PC-9 (cell line): ENCODE measurements at regions not wholly inside any gene's neighbourhood (a gene's known extent, or its start where the extent isn't known, plus 50 kb on each side); places are given as distances from the start of the nearest gene placed in this dataset.
A peak's percentile ranks its signal among the peaks of the same experiment; 100 is the strongest.

Experiments used
- BruUV-seq: library from RNA; stranded (reverse); fragments of 400-500 nt; replicated peaks from 2 replicates; lab custom pipeline; 2021; lab: Mats Ljungman, UMichigan
- CTCF ChIA-PET: fragments of 300-600 bp; sonication (Branson Sonifier 250); formaldehyde crosslinking; loops from one replicate; lab custom pipeline; 2022; ENCODE audit warnings: antibody characterized with exemption; lab: Charles Lee
- POLR2A ChIA-PET: fragments of 300-600 bp; sonication (Branson Sonifier 250); formaldehyde crosslinking; loops from one replicate; lab custom pipeline; 2022; ENCODE audit warnings: antibody characterized with exemption; ENCODE audit not compliant: unreplicated experiment; lab: Charles Lee
- DNase-seq, 2 experiments: peaks; one replicate each; pipeline versions ENCODE4 v3.0.0 to v3.0.0-alpha.2; 2015 to 2022; ENCODE audit warnings: mixed read lengths in 1 of 2
- H2AFZ ChIP-seq: fragments of 200-600 bp; sonication (generic); 2 replicates; pipeline ENCODE4 v1.8.1; 2017; ENCODE audit warnings: antibody characterized with exemption
- H3F3A ChIP-seq: fragments of 200-600 bp; sonication (generic); 2 replicates; pipeline ENCODE4 v1.8.1; 2017; ENCODE audit warnings: antibody characterized with exemption, mild to moderate bottlenecking, low read depth; ENCODE audit not compliant: insufficient read depth
- H3K27ac ChIP-seq: fragments of 200-600 bp; sonication (generic); 2 replicates; pipeline ENCODE4 v1.6.1; 2016; ENCODE audit warnings: mixed run types
- H3K27me3 ChIP-seq: fragments of 200-600 bp; sonication (generic); 2 replicates; pipeline ENCODE4 v1.6.1; 2016; ENCODE audit warnings: low read depth, mixed run types; ENCODE audit not compliant: insufficient read depth
- H3K36me3 ChIP-seq: fragments of 200-600 bp; sonication (generic); 2 replicates; pipeline ENCODE4 v1.6.1; 2016; ENCODE audit warnings: low read depth, mixed run types
- H3K4me1 ChIP-seq: fragments of 200-600 bp; sonication (generic); replicated peaks from 2 replicates; pipeline ENCODE4 v1.6.1; 2016; ENCODE audit warnings: mixed run types; ENCODE audit not compliant: insufficient read depth
- H3K4me2 ChIP-seq: fragments of 200-600 bp; sonication (generic); 2 replicates; pipeline ENCODE4 v1.6.1; 2017; ENCODE audit warnings: mixed run types
- H3K4me3 ChIP-seq: fragments of 200-600 bp; sonication (generic); 2 replicates; pipeline ENCODE4 v1.6.1; 2016; ENCODE audit warnings: mixed run types
- H3K79me2 ChIP-seq: fragments of 200-600 bp; sonication (generic); 2 replicates; pipeline ENCODE4 v1.6.1; 2017; ENCODE audit warnings: low read depth, mixed run types
- H3K9me2 ChIP-seq: fragments of 200-600 bp; sonication (generic); 2 replicates; pipeline ENCODE4 v1.8.1; 2017; ENCODE audit warnings: mild to moderate bottlenecking; ENCODE audit not compliant: insufficient read depth
- H3K9me3 ChIP-seq: fragments of 200-600 bp; sonication (generic); 2 replicates; pipeline ENCODE4 v1.8.1; 2016; ENCODE audit warnings: low read depth; ENCODE audit not compliant: insufficient read depth
- H4K20me1 ChIP-seq: fragments of 200-600 bp; sonication (generic); 2 replicates; pipeline ENCODE4 v1.8.1; 2017; ENCODE audit not compliant: insufficient read depth
- EZH2 ChIP-seq: fragments of 200-600 bp; sonication (generic); IDR thresholded peaks from 2 replicates; pipeline ENCODE4 v1.8.0; 2017; ENCODE audit warnings: antibody characterized with exemption, low read depth
- intact Hi-C: fragments of 100-400 bp; cut with micrococcal nuclease; formaldehyde crosslinking; loops from one replicate; pipeline ENCODE4 v1.10.0; 2022; ENCODE audit not compliant: unreplicated experiment
- TF ChIP-seq, protein P1 (sequence below): fragments of 200-600 bp; sonication (generic); conservative IDR thresholded peaks from 2 replicates; pipeline ENCODE4 v1.6.1; 2017; ENCODE audit warnings: mixed run types, antibody characterized with exemption, mild to moderate bottlenecking, moderate library complexity

DNA sequence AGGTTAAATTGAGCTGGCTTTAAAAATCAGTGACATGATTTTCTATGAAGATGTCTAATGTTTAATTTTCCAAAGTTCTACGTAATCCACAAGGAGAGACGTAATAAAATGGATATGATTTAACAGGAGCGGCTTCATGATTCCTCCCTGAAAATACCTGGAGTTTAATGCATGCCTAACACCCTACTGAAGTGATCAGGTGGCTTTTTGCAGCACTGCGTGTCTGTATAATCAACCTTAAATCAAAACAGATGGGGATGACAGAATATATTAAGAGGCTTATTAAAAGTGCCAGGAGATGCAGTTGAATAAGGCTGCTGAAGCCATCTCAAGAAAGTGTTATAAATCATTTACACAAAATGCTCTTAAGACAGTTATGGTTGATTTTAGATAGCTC, 112.4 kb upstream of the TLR3 start:
- CTCF ChIA-PET, result no interaction called here
- Histone ChIP-seq H3K27ac (no peak overlapping the region), H3K9me2 (no peaks in the 10 kb centered on the region), H3K4me1 (no peaks in the 10 kb centered on the region), H4K20me1 (no peaks in the 10 kb centered on the region), H3K4me3 (no peak overlapping the region), H3F3A (no peaks in the 10 kb centered on the region), H3K27me3 (no peaks in the 10 kb centered on the region), H3K4me2 (no peak overlapping the region), H3K9me3 (no peaks in the 10 kb centered on the region), H2AFZ (no peak overlapping the region), H3K36me3 (no peaks in the 10 kb centered on the region), H3K79me2 (no peaks in the 10 kb centered on the region)
- no TSS peak for BruUV-seq
- TF ChIP-seq, protein P1, sequence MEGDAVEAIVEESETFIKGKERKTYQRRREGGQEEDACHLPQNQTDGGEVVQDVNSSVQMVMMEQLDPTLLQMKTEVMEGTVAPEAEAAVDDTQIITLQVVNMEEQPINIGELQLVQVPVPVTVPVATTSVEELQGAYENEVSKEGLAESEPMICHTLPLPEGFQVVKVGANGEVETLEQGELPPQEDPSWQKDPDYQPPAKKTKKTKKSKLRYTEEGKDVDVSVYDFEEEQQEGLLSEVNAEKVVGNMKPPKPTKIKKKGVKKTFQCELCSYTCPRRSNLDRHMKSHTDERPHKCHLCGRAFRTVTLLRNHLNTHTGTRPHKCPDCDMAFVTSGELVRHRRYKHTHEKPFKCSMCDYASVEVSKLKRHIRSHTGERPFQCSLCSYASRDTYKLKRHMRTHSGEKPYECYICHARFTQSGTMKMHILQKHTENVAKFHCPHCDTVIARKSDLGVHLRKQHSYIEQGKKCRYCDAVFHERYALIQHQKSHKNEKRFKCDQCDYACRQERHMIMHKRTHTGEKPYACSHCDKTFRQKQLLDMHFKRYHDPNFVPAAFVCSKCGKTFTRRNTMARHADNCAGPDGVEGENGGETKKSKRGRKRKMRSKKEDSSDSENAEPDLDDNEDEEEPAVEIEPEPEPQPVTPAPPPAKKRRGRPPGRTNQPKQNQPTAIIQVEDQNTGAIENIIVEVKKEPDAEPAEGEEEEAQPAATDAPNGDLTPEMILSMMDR, result no peak
- no peak for TF ChIP-seq EZH2
- POLR2A ChIA-PET, result no interaction called here
- no peak for DNase-seq
- intact Hi-C loops, result no loop called here

DNA sequence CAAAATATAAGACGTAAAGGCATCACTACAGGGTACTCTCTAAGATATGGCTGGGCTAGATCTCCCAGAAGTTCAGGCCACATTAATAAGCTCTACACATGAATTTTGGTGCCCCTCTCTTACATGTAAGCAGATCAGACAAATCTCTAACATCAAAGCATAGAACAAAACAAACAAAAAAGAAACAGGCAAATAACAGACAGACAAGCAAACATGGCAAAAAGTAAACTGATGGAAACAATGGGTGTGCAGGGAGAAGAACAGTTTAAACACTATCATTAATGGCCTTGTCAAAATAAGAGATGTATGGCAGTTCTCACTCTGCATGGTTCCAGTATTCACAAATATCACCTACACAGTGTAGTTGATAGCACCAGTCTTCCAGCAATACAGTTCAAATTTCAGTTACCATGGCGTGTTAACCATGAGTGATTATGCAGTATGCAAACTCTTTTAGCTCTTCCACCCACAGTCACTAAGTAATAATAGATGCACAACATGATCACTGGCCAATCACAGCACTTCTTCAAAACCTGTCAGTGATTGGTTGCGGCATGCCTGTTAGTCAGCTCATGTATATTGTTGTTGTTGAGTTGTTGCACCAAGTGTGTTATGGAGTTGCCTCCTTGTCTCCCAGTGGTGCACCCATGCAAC, 110.7 kb upstream of the TLR3 start:
- H3K9me2 ChIP-seq, result no peaks in the 10 kb centered on the region
- ChIA-PET CTCF (no interaction called here), POLR2A (no interaction called here)
- no peaks in the 10 kb centered on the region for H3K27me3 ChIP-seq
- intact Hi-C loops, result no loop called here
- H3K79me2 ChIP-seq, result no peaks in the 10 kb centered on the region
- no peaks in the 10 kb centered on the region for H3F3A ChIP-seq
- no TSS peak for BruUV-seq
- no peak overlapping the region for H2AFZ ChIP-seq
- no peak for TF ChIP-seq EZH2
- TF ChIP-seq, protein P1, result no peak
- no peak for DNase-seq
- no peak overlapping the region for H3K4me2 ChIP-seq
- no peak overlapping the region for H3K27ac ChIP-seq
- H3K4me1 ChIP-seq, result no peaks in the 10 kb centered on the region
- no peaks in the 10 kb centered on the region for H4K20me1 ChIP-seq
- H3K36me3 ChIP-seq, result no peaks in the 10 kb centered on the region
- no peaks in the 10 kb centered on the region for H3K9me3 ChIP-seq
- no peak overlapping the region for H3K4me3 ChIP-seq

DNA sequence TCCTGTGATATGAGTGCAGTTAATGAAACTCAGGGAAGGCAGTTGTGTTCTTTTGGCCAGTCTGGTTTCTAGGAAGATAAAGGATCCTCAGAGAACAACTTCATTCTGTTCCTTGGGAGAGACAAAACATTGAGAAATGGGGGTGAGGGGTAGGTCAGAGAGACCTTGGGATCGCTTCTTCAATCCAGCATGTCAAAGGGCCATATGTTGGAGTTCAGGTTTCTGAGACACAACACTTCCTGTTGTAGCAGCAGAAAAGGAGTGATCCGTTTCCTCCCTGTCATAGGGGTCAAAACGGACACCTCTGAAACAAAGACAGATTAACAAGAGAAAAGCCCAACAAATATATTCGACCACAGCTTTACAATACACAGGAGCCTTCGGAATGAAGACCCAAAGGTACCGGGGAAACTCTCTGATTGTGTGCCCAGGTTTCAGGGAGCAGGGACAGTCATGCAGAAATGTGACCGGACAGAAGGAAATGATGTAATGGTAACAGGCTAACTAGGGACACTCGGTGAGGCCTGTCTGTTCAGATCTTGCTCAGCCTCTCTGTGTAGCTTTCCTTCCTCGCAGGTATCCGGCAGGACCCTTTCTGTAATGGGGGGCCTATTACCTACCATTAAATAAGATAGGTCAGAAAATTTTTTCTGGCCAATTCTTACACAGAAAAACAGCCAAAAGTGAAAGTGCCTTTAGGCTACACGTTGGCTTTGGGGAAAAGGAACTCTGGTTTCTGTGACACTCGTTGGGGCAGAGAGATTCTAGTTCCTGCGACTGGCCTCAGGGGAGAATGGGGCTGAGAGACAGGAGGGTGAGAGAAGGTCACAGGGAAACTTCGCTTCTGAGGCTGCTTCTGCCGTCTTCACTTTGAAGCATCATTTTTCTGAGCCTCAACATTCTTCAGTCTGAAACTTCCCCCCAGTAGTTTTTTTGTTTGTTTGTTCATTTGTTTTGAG, 103.3 kb upstream of the TLR3 start:
- Histone ChIP-seq H2AFZ (0 out of 2 replicates have a peak overlapping the region, but pooled peaks have one; percentile 58), H3K4me1 (peaks cover 25% of the 10 kb centered on the region), H3F3A (peaks cover 9% of the 10 kb centered on the region), H3K36me3 (no peaks in the 10 kb centered on the region), H3K79me2 (no peaks in the 10 kb centered on the region), H3K9me2 (no peaks in the 10 kb centered on the region), H3K27ac (peak overlapping the region; percentile 78; the same call in 1 of the 2 replicates), H3K4me2 (peak overlapping the region; percentile 19; the same call in 1 of the 2 replicates), H4K20me1 (no peaks in the 10 kb centered on the region), H3K9me3 (no peaks in the 10 kb centered on the region), H3K4me3 (no peak overlapping the region), H3K27me3 (no peaks in the 10 kb centered on the region)
- intact Hi-C loops, result loop anchor here (1.0 to 5.0 kb wide), 2 partner anchors 99 to 188 kb away; no protein-coding TSS in a partner anchor
- TSS peak; percentile 94 for BruUV-seq
- ChIA-PET POLR2A (interaction anchor here (1.0 kb wide), 1 partner anchor 118 kb away, joined by 4 read pairs; no protein-coding TSS in a partner anchor), CTCF (interaction anchor here (0.5 to 0.6 kb wide), 2 partner anchors 69 to 130 kb away, joined by 6 to 7 read pairs; no protein-coding TSS in a partner anchor)
- DNase-seq, result peak in 1 of 2 experiments; percentile 21
- no peak for TF ChIP-seq EZH2
- TF ChIP-seq, protein P1, result no peak
